ENCODE measurements at regions not wholly inside any gene's neighbourhood (a gene's known extent, or its start where the extent isn't known, plus 50 kb on each side); places are given as distances from the start of the nearest gene placed in this dataset.

DNA sequence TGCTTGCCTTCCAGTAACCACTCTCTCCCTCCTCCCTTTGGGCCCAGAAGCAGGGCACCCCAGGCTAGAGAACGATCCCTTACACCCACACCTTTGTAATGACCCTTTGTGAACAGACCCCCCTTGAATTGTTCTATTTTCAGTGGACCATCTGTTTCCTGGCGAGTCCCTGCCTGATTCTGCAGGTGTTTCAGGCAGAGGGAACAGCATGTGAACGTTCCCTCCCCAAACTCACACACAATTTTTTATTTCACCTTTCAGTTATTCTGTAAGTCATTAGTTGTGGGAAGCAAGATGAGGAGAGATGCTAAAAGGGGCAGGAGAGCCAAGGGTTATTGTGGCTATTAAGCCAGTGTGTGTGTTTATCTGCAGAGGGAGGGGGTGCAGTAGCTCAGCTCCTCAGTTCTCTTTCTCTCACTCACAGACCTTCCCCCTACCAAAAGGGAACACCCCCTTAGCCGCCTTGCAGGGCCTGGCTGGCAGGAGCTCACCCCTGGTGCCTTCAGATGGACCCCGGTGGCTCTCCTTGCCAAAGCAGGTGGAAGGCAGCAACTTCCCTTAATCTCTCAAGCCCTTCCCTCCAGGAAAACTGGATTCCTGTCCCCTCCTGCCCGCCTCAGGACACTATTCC, 64.8 kb upstream of the SPON1 start:
- no peak for DNase-seq (ENCODE audit: low read depth)
- TF ChIP-seq, protein P1, sequence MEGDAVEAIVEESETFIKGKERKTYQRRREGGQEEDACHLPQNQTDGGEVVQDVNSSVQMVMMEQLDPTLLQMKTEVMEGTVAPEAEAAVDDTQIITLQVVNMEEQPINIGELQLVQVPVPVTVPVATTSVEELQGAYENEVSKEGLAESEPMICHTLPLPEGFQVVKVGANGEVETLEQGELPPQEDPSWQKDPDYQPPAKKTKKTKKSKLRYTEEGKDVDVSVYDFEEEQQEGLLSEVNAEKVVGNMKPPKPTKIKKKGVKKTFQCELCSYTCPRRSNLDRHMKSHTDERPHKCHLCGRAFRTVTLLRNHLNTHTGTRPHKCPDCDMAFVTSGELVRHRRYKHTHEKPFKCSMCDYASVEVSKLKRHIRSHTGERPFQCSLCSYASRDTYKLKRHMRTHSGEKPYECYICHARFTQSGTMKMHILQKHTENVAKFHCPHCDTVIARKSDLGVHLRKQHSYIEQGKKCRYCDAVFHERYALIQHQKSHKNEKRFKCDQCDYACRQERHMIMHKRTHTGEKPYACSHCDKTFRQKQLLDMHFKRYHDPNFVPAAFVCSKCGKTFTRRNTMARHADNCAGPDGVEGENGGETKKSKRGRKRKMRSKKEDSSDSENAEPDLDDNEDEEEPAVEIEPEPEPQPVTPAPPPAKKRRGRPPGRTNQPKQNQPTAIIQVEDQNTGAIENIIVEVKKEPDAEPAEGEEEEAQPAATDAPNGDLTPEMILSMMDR (IDR thresholded peaks at IDR 0.05; ENCODE audit: low read depth, low read length, missing control alignments) = no peak
- in situ Hi-C loops (cut with HindIII; ENCODE audit: low sequenced_read_pairs) = no loop called here
- H3K4me3 ChIP-seq (ENCODE audit: low read depth, low read length) = no peak overlapping the region

- in situ Hi-C loops (cut with HindIII; ENCODE audit: low sequenced_read_pairs) = no loop called here
- no peak for DNase-seq (ENCODE audit: low read depth)
- no peak overlapping the region for H3K4me3 ChIP-seq (ENCODE audit: low read depth, low read length)
- TF ChIP-seq, protein P1 (IDR thresholded peaks at IDR 0.05; ENCODE audit: low read depth, low read length, missing control alignments) = no peak
These were observed 62.9 kb upstream of the SPON1 start for GRCh38 chr11:13899603-13900002.

GRCh38 chr11:13902523-13902922, 60.0 kb upstream of the SPON1 start:
- no peak for DNase-seq (ENCODE audit: low read depth)
- in situ Hi-C loops (cut with HindIII; ENCODE audit: low sequenced_read_pairs) = no loop called here
- TF ChIP-seq, protein P1 (IDR thresholded peaks at IDR 0.05; ENCODE audit: low read depth, low read length, missing control alignments) = no peak
- H3K4me3 ChIP-seq (ENCODE audit: low read depth, low read length) = no peak overlapping the region

DNA sequence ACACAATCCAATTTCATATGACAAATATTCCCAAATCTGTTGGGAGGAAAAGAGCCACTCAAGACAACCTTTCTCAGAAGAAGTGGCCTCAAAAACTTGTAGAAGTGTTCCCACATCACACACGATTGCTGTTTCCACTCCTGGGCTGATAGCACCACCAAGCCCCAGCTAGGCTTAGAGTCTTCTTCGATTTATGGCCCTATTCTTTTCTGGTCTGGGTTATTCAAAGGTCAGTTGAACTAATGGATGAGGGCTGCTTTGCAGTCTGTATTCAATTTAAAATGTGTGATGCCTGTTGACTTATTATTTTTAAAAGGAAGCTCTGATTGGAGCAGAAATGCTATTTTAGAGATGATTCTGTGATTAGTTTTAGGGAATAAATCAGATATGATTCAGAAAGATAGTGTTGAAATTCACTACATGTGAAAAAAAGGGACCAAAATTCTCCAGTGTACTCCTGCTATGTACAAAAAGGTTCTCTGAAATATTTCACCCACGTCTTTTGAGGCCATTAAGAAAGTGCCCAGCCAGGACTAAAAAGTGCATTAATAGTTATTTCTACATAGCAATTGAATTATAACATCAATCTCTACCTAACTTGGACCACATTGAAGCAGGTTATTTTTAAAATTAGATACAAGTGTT, 57.3 kb upstream of the SPON1 start:
- no peak for DNase-seq (ENCODE audit: low read depth)
- no peak overlapping the region for H3K4me3 ChIP-seq (ENCODE audit: low read depth, low read length)
- in situ Hi-C loops (cut with HindIII; ENCODE audit: low sequenced_read_pairs) = no loop called here
- TF ChIP-seq, protein P1 (IDR thresholded peaks at IDR 0.05; ENCODE audit: low read depth, low read length, missing control alignments) = no peak

GRCh38 chr11:13907678-13908077, 54.8 kb upstream of the SPON1 start:
- no peak overlapping the region for H3K4me3 ChIP-seq (ENCODE audit: low read depth, low read length)
- TF ChIP-seq, protein P1 (IDR thresholded peaks at IDR 0.05; ENCODE audit: low read depth, low read length, missing control alignments) = no peak
- no peak for DNase-seq (ENCODE audit: low read depth)
- in situ Hi-C loops (cut with HindIII; ENCODE audit: low sequenced_read_pairs) = no loop called here

GRCh38 chr11:13908535-13908934, 54.0 kb upstream of the SPON1 start:
- TF ChIP-seq, protein P1 (IDR thresholded peaks at IDR 0.05; ENCODE audit: low read depth, low read length, missing control alignments) = no peak
- no peak overlapping the region for H3K4me3 ChIP-seq (ENCODE audit: low read depth, low read length)
- in situ Hi-C loops (cut with HindIII; ENCODE audit: low sequenced_read_pairs) = no loop called here
- DNase-seq (ENCODE audit: low read depth) = no peak
